GM12892 (cell line): ENCODE measurements at regions not wholly inside any gene's neighbourhood (a gene's known extent, or its start where the extent isn't known, plus 50 kb on each side); places are given as distances from the start of the nearest gene placed in this dataset.

Experiments
- POLR2A ChIP-seq: IDR thresholded peaks from 2 replicates; pipeline ENCODE4 v1.6.1; 2011; ENCODE audit warnings: low read depth, low read length, control low read depth
- POLR2AphosphoS5 ChIP-seq: IDR thresholded peaks from 2 replicates; pipeline ENCODE4 v1.6.1; 2011; ENCODE audit warnings: low read depth, low read length, control low read depth
- TAF1 ChIP-seq: IDR thresholded peaks from 2 replicates; pipeline ENCODE4 v1.6.1; 2011; ENCODE audit warnings: low read depth, mild to moderate bottlenecking, control low read depth, low read length, borderline replicate concordance

DNA sequence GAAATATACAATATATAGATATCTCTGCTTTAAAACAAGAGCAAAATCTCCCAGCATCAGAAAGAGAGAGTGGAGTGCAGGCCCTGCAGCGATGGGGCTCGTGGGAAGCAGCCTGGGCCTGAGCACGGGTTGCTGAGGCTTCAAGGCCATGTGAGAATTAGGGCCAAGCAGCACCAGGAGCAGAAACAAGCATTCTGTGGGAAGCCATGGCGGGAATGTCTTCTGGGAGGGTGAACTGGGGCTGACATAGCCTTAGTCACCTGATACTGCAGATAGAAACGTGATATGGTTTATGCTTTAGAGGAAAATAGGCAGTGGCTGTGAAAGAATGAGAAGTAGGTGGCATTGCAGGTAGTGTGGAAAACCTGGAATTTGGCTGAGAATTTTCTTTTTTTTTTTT is 472.3 kb downstream of the IRS2 start:
- TF ChIP-seq POLR2AphosphoS5 = no peak
- TF ChIP-seq TAF1 = no peak
- TF ChIP-seq POLR2A = no peak
